Glutamatergic neuron (in vitro differentiated cells): ENCODE measurements at regions not wholly inside any gene's neighbourhood (a gene's known extent, or its start where the extent isn't known, plus 50 kb on each side); places are given as distances from the start of the nearest gene placed in this dataset.

ENCODE experiments used
- DNase-seq: peaks from one replicate; pipeline ENCODE4 v3.0.0; 2022
- H3K27ac Mint-ChIP-seq: one replicate; pipeline ENCODE4 v1.8.0; 2020; ENCODE audit warnings: mild to moderate bottlenecking, mixed read lengths, inconsistent platforms; ENCODE audit not compliant: unreplicated experiment
- H3K27me3 Mint-ChIP-seq: one replicate; pipeline ENCODE4 v1.8.0; 2020; ENCODE audit warnings: mild to moderate bottlenecking, moderate library complexity, mixed read lengths, inconsistent platforms; ENCODE audit not compliant: unreplicated experiment
- H3K36me3 Mint-ChIP-seq: one replicate; pipeline ENCODE4 v1.8.0; 2020; ENCODE audit warnings: mild to moderate bottlenecking, mixed read lengths, inconsistent platforms; ENCODE audit not compliant: unreplicated experiment
- H3K4me1 Mint-ChIP-seq: one replicate; pipeline ENCODE4 v1.8.0; 2020; ENCODE audit warnings: mild to moderate bottlenecking, low read depth, mixed read lengths, inconsistent platforms; ENCODE audit not compliant: unreplicated experiment
- H3K4me3 Mint-ChIP-seq: one replicate; pipeline ENCODE4 v1.8.0; 2020; ENCODE audit warnings: mild to moderate bottlenecking, mixed read lengths, inconsistent platforms; ENCODE audit not compliant: unreplicated experiment
- H3K9me3 Mint-ChIP-seq: one replicate; pipeline ENCODE4 v1.8.0; 2020; ENCODE audit warnings: mild to moderate bottlenecking, moderate library complexity, mixed read lengths, inconsistent platforms; ENCODE audit not compliant: unreplicated experiment
- TF ChIP-seq, protein P1 (sequence below): fragments of 200-600 bp; sonication (generic); IDR thresholded peaks from one replicate; pipeline ENCODE4 v1.5.0; 2021; ENCODE audit not compliant: partially characterized antibody, unreplicated experiment

GRCh38 chr4:100299046-100299840 is 109.0 kb upstream of the DDIT4L start:
- H3K27me3 Mint-ChIP-seq, result no peaks in the 10 kb centered on the region
- H3K9me3 Mint-ChIP-seq, result no peaks in the 10 kb centered on the region
- no peak overlapping the region for H3K4me3 Mint-ChIP-seq
- no peaks in the 10 kb centered on the region for H3K4me1 Mint-ChIP-seq
- H3K36me3 Mint-ChIP-seq, result no peaks in the 10 kb centered on the region
- TF ChIP-seq, protein P1, sequence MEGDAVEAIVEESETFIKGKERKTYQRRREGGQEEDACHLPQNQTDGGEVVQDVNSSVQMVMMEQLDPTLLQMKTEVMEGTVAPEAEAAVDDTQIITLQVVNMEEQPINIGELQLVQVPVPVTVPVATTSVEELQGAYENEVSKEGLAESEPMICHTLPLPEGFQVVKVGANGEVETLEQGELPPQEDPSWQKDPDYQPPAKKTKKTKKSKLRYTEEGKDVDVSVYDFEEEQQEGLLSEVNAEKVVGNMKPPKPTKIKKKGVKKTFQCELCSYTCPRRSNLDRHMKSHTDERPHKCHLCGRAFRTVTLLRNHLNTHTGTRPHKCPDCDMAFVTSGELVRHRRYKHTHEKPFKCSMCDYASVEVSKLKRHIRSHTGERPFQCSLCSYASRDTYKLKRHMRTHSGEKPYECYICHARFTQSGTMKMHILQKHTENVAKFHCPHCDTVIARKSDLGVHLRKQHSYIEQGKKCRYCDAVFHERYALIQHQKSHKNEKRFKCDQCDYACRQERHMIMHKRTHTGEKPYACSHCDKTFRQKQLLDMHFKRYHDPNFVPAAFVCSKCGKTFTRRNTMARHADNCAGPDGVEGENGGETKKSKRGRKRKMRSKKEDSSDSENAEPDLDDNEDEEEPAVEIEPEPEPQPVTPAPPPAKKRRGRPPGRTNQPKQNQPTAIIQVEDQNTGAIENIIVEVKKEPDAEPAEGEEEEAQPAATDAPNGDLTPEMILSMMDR, result no peak
- H3K27ac Mint-ChIP-seq, result no peak overlapping the region
- no peak for DNase-seq

DNA sequence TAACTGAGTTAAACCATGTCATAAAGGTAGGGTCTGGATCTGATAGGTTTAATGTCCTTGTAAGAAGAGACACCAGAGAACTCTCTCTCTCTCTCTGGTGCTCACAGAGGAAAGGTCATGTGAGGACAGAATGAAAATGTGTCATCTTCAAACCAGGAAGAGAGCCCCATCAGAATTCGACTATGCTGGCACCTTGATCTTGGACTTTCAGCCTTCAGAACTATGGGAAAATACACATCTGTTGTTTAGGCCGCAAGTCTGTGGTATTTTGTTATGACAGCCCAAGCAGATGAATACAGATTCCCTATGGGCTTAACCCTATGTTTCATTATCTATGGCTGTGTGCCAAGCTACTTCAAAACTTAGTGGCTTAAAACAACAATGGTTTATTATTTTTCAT is 105.5 kb upstream of the DDIT4L start:
- Mint-ChIP-seq H3K27ac (no peak overlapping the region), H3K4me3 (no peak overlapping the region), H3K9me3 (no peaks in the 10 kb centered on the region), H3K36me3 (no peaks in the 10 kb centered on the region), H3K4me1 (no peaks in the 10 kb centered on the region), H3K27me3 (no peaks in the 10 kb centered on the region)
- DNase-seq, result no peak
- TF ChIP-seq, protein P1, result no peak

GRCh38 chr4:100294356-100294755 is 104.1 kb upstream of the DDIT4L start:
- H3K4me1 Mint-ChIP-seq, result no peaks in the 10 kb centered on the region
- no peaks in the 10 kb centered on the region for H3K27me3 Mint-ChIP-seq
- H3K27ac Mint-ChIP-seq, result no peak overlapping the region
- H3K4me3 Mint-ChIP-seq, result no peak overlapping the region
- H3K36me3 Mint-ChIP-seq, result no peaks in the 10 kb centered on the region
- TF ChIP-seq, protein P1, result no peak
- no peaks in the 10 kb centered on the region for H3K9me3 Mint-ChIP-seq
- DNase-seq, result no peak

- Mint-ChIP-seq H3K4me3 (no peak overlapping the region), H3K36me3 (no peaks in the 10 kb centered on the region), H3K27ac (no peak overlapping the region), H3K9me3 (no peaks in the 10 kb centered on the region), H3K27me3 (no peaks in the 10 kb centered on the region), H3K4me1 (peaks cover 11% of the 10 kb centered on the region)
- TF ChIP-seq, protein P1, result no peak
- DNase-seq, result no peak
Observed at GRCh38 chr4:100290585-100290984, 100.3 kb upstream of the DDIT4L start.

GRCh38 chr4:100289946-100290345 is 99.7 kb upstream of the DDIT4L start:
- DNase-seq, result no peak
- H3K27me3 Mint-ChIP-seq, result no peaks in the 10 kb centered on the region
- no peak overlapping the region for H3K27ac Mint-ChIP-seq
- TF ChIP-seq, protein P1, result no peak
- no peaks in the 10 kb centered on the region for H3K36me3 Mint-ChIP-seq
- no peak overlapping the region for H3K4me3 Mint-ChIP-seq
- H3K4me1 Mint-ChIP-seq, result peaks cover 16% of the 10 kb centered on the region
- H3K9me3 Mint-ChIP-seq, result no peaks in the 10 kb centered on the region
